RWPE2 (cell line): ENCODE measurements at regions not wholly inside any gene's neighbourhood (a gene's known extent, or its start where the extent isn't known, plus 50 kb on each side); places are given as distances from the start of the nearest gene placed in this dataset.

Experiments used
- ATAC-seq: fragments of 200-7000 bp; cut with Tn5 transposase; 3 replicates; pipeline ENCODE4 v1.9.1; 2021; ENCODE audit warnings: low read depth
- DNase-seq: peaks from one replicate; pipeline ENCODE4 v3.0.0-alpha.2; 2020; ENCODE audit warnings: low spot score
- H3K27ac ChIP-seq: fragments of 450-650 bp; 2 replicates; pipeline ENCODE4 v1.5.1; 2017; ENCODE audit warnings: mild to moderate bottlenecking; ENCODE audit not compliant: poor library complexity, severe bottlenecking
- H3K27me3 ChIP-seq: fragments of 250-450 bp; sonication (Bioruptor Pico); 2 replicates; pipeline ENCODE4 v1.5.1; 2021; ENCODE audit warnings: mild to moderate bottlenecking, moderate library complexity; ENCODE audit not compliant: insufficient read depth, poor library complexity, severe bottlenecking
- H3K36me3 ChIP-seq: fragments of 250-450 bp; sonication (Bioruptor Pico); 2 replicates; pipeline ENCODE4 v1.5.1; 2020; ENCODE audit warnings: low read depth, mild to moderate bottlenecking, moderate library complexity
- H3K4me1 ChIP-seq: fragments of 250-450 bp; sonication (Bioruptor Pico); 2 replicates; pipeline ENCODE4 v1.5.1; 2021; ENCODE audit warnings: mild to moderate bottlenecking, moderate library complexity; ENCODE audit not compliant: insufficient read depth, poor library complexity, severe bottlenecking
- H3K4me3 ChIP-seq: fragments of 250-450 bp; sonication (Bioruptor Pico); 2 replicates; pipeline ENCODE4 v1.5.1; 2021; ENCODE audit warnings: mild to moderate bottlenecking, moderate library complexity; ENCODE audit not compliant: severe bottlenecking
- H3K9me3 ChIP-seq: fragments of 250-450 bp; sonication (Bioruptor Pico); 2 replicates; pipeline ENCODE4 v1.5.1; 2021; ENCODE audit warnings: mild to moderate bottlenecking, moderate library complexity; ENCODE audit not compliant: severe bottlenecking
- TF ChIP-seq, protein P1 (sequence below): fragments of 450-650 bp; IDR thresholded peaks from one replicate; pipeline ENCODE4 v1.5.1; 2017; ENCODE audit warnings: mild to moderate bottlenecking, moderate library complexity; ENCODE audit not compliant: poor library complexity, severe bottlenecking

DNA sequence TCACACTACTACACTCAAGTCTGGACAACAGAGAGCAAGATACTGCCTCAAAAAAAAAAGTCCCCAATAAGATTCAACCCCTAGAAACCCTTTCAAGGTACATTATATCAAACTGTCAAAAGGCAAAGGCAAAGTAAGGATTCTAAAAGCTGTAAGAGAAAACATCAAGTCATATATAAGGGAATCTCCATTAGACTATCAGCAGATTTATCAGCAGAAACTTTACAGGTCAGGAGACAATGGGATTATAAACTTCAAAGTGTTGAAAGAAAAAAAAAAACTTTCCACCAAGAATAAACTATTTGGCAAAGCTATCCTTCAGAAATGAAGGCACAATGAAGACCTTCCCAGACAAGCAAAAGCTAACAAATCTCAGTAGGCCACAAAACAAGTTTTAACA lies 63.5 kb upstream of the DMRT1 start:
- no peak overlapping the region for H3K4me3 ChIP-seq
- H3K4me1 ChIP-seq = no peaks in the 10 kb centered on the region
- TF ChIP-seq, protein P1, sequence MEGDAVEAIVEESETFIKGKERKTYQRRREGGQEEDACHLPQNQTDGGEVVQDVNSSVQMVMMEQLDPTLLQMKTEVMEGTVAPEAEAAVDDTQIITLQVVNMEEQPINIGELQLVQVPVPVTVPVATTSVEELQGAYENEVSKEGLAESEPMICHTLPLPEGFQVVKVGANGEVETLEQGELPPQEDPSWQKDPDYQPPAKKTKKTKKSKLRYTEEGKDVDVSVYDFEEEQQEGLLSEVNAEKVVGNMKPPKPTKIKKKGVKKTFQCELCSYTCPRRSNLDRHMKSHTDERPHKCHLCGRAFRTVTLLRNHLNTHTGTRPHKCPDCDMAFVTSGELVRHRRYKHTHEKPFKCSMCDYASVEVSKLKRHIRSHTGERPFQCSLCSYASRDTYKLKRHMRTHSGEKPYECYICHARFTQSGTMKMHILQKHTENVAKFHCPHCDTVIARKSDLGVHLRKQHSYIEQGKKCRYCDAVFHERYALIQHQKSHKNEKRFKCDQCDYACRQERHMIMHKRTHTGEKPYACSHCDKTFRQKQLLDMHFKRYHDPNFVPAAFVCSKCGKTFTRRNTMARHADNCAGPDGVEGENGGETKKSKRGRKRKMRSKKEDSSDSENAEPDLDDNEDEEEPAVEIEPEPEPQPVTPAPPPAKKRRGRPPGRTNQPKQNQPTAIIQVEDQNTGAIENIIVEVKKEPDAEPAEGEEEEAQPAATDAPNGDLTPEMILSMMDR = no peak
- no peaks in the 10 kb centered on the region for H3K36me3 ChIP-seq
- H3K9me3 ChIP-seq = no peaks in the 10 kb centered on the region
- no peaks in the 10 kb centered on the region for H3K27me3 ChIP-seq
- H3K27ac ChIP-seq = no peak overlapping the region
- ATAC-seq = no peak
- no peak for DNase-seq

GRCh38 chr9:784202-784601 lies 57.3 kb upstream of the DMRT1 start:
- DNase-seq (no peak), ATAC-seq (no peak)
- TF ChIP-seq, protein P1 = no peak

GRCh38 chr9:784916-785315 lies 56.6 kb upstream of the DMRT1 start:
- H3K4me3 ChIP-seq = no peak overlapping the region
- no peaks in the 10 kb centered on the region for H3K27me3 ChIP-seq
- H3K36me3 ChIP-seq = no peaks in the 10 kb centered on the region

More at GRCh38 chr9:784202-784601, 57.3 kb upstream of the DMRT1 start:
- no peaks in the 10 kb centered on the region for H3K27me3 ChIP-seq
- H3K4me3 ChIP-seq = no peak overlapping the region
- no peaks in the 10 kb centered on the region for H3K9me3 ChIP-seq
- H3K36me3 ChIP-seq = no peaks in the 10 kb centered on the region
- no peak overlapping the region for H3K27ac ChIP-seq
- no peaks in the 10 kb centered on the region for H3K4me1 ChIP-seq

GRCh38 chr9:785997-786396 lies 55.5 kb upstream of the DMRT1 start:
- no peak for DNase-seq
- H3K27ac ChIP-seq = no peak overlapping the region
- no peak overlapping the region for H3K4me3 ChIP-seq
- no peaks in the 10 kb centered on the region for H3K27me3 ChIP-seq
- no peaks in the 10 kb centered on the region for H3K4me1 ChIP-seq
- TF ChIP-seq, protein P1 = no peak
- H3K36me3 ChIP-seq = no peaks in the 10 kb centered on the region
- no peaks in the 10 kb centered on the region for H3K9me3 ChIP-seq
- no peak for ATAC-seq

More at GRCh38 chr9:784916-785315, 56.6 kb upstream of the DMRT1 start:
- Histone ChIP-seq H3K9me3 (no peaks in the 10 kb centered on the region), H3K4me1 (no peaks in the 10 kb centered on the region), H3K27ac (no peak overlapping the region)
- DNase-seq (no peak), ATAC-seq (no peak)
- TF ChIP-seq, protein P1 = no peak

DNA sequence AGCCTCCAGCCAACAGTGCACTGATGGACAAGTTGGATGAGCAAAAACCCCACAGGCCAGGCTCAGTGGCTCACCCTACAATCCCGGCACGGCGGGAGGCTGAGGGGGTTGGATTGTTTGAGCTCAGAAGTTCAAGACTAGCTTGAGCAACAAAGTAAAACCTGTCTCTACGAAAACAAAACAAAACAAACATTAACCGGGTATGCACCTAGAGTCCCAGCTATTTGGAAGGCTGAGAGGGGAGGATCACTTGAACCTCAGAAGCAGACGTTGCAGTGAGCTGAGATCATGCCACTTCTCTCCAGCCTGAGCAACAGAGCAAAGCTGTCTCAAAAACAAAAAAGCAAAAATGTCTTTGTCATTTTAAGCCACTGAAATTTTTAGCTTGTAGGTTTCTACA lies 55.1 kb upstream of the DMRT1 start:
- Histone ChIP-seq H3K27me3 (no peaks in the 10 kb centered on the region), H3K4me1 (no peaks in the 10 kb centered on the region), H3K27ac (no peak overlapping the region), H3K4me3 (no peak overlapping the region), H3K9me3 (no peaks in the 10 kb centered on the region), H3K36me3 (no peaks in the 10 kb centered on the region)
- TF ChIP-seq, protein P1 = no peak
- DNase-seq (no peak), ATAC-seq (no peak)
